Gastroesophageal sphincter (tissue), 3 donors: ENCODE measurements at regions not wholly inside any gene's neighbourhood (a gene's known extent, or its start where the extent isn't known, plus 50 kb on each side); places are given as distances from the start of the nearest gene placed in this dataset.

Experiments
- CTCF ChIP-seq, 4 experiments: fragments of 200-600 bp in 2 of 4; fragments of 450-650 bp in 2 of 4; sonication (generic) in 1 of 4; IDR thresholded peaks; one replicate each; pipeline ENCODE4 v1.5.1; 2017 to 2019; ENCODE audit warnings: antibody characterized with exemption in 4 of 4, mild to moderate bottlenecking in 2 of 4, moderate library complexity in 2 of 4
- POLR2A ChIP-seq, 2 donors: fragments of 450-650 bp; IDR thresholded peaks; one replicate each; pipeline ENCODE4 v1.6.1; 2017; ENCODE audit warnings: antibody characterized with exemption in 2 of 2, mild to moderate bottlenecking in 2 of 2, moderate library complexity in 1 of 2
- POLR2AphosphoS5 ChIP-seq: sonication (generic); formaldehyde crosslinking; IDR thresholded peaks from one replicate; pipeline ENCODE4 v1.6.1; 2017; ENCODE audit warnings: antibody characterized with exemption

- TF ChIP-seq CTCF (IDR thresholded peaks at IDR 0.05) (no peak), POLR2AphosphoS5 (no peak), POLR2A (IDR thresholded peaks at IDR 0.05) (no peak)
Observed at GRCh38 chr5:88653471-88653870, 229.5 kb downstream of the MEF2C start.
